Esophagus muscularis mucosa (tissue), 4 donors: ENCODE measurements at regions not wholly inside any gene's neighbourhood (a gene's known extent, or its start where the extent isn't known, plus 50 kb on each side); places are given as distances from the start of the nearest gene placed in this dataset.

Experiments
- EP300 ChIP-seq: sonication (generic); formaldehyde crosslinking; IDR thresholded peaks from one replicate; pipeline ENCODE4 v1.6.1; 2017; ENCODE audit warnings: antibody characterized with exemption
- POLR2A ChIP-seq: fragments of 450-650 bp; IDR thresholded peaks from one replicate; pipeline ENCODE4 v1.6.1; 2017; ENCODE audit warnings: antibody characterized with exemption, moderate library complexity, mild to moderate bottlenecking, low read depth
- POLR2AphosphoS5 ChIP-seq, 2 donors: sonication (generic); formaldehyde crosslinking; IDR thresholded peaks; one replicate each; pipeline ENCODE4 v1.6.1; 2017; ENCODE audit warnings: antibody characterized with exemption in 2 of 2
- TF ChIP-seq, protein P1 (sequence below), 3 experiments: fragments of 200-600 bp in 2 of 3; fragments of 450-650 bp in 1 of 3; sonication (generic) in 2 of 3; IDR thresholded peaks; one replicate each; pipeline ENCODE4 v1.5.1; 2017 to 2019; ENCODE audit warnings: antibody characterized with exemption in 3 of 3, mild to moderate bottlenecking in 2 of 3, moderate library complexity in 1 of 3

- TF ChIP-seq POLR2A (no peak), EP300 (no peak), POLR2AphosphoS5 (IDR thresholded peaks at IDR 0.05) (no peak)
- TF ChIP-seq, protein P1, sequence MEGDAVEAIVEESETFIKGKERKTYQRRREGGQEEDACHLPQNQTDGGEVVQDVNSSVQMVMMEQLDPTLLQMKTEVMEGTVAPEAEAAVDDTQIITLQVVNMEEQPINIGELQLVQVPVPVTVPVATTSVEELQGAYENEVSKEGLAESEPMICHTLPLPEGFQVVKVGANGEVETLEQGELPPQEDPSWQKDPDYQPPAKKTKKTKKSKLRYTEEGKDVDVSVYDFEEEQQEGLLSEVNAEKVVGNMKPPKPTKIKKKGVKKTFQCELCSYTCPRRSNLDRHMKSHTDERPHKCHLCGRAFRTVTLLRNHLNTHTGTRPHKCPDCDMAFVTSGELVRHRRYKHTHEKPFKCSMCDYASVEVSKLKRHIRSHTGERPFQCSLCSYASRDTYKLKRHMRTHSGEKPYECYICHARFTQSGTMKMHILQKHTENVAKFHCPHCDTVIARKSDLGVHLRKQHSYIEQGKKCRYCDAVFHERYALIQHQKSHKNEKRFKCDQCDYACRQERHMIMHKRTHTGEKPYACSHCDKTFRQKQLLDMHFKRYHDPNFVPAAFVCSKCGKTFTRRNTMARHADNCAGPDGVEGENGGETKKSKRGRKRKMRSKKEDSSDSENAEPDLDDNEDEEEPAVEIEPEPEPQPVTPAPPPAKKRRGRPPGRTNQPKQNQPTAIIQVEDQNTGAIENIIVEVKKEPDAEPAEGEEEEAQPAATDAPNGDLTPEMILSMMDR (IDR thresholded peaks at IDR 0.05) = no peak
Measured at GRCh38 chr1:87418048-87418447, 89.4 kb downstream of the LMO4 start.
